B cell (primary cell): ENCODE measurements at regions not wholly inside any gene's neighbourhood (a gene's known extent, or its start where the extent isn't known, plus 50 kb on each side); places are given as distances from the start of the nearest gene placed in this dataset.
A peak's percentile ranks its signal among the peaks of the same experiment; 100 is the strongest.

ENCODE experiments used
- ATAC-seq: fragments of 200-7000 bp; cut with Tn5 transposase; one replicate; pipeline ENCODE4 v1.10.0; 2021; ENCODE audit warnings: low read depth, mild to moderate bottlenecking, moderate number of reproducible peaks, moderate library complexity
- CTCF ChIA-PET: fragments of 350-600 bp; sonication (Branson Sonifier 250); formaldehyde crosslinking; loops from one replicate; lab custom pipeline; 2021; ENCODE audit warnings: antibody characterized with exemption, inconsistent platforms; lab: Charles Lee
- POLR2A ChIA-PET: fragments of 350-600 bp; sonication (Branson Sonifier 250); formaldehyde crosslinking; loops from one replicate; lab custom pipeline; 2021; ENCODE audit warnings: antibody characterized with exemption; lab: Charles Lee
- DNase-seq: peaks from one replicate; pipeline ENCODE4 v3.0.0; 2013
- H2AFZ ChIP-seq: 2 replicates; pipeline ENCODE4 v1.6.1; 2012; ENCODE audit warnings: mild to moderate bottlenecking, low read depth, low read length; ENCODE audit not compliant: insufficient read depth, poor library complexity, severe bottlenecking
- H3K27ac ChIP-seq, 2 donors: 1 replicate in 1 of 2; 2 replicates in 1 of 2; pipeline ENCODE4 v1.5.1; 2012 to 2013; ENCODE audit warnings: low read length in 2 of 2, mild to moderate bottlenecking in 2 of 2, moderate library complexity in 1 of 2
- H3K27me3 ChIP-seq, 4 experiments: fragments of 200-600 bp in 1 of 4; sonication (generic) in 1 of 4; replicated peaks in 1 of 4; 1 replicate in 2 of 4; 2 replicates in 2 of 4; pipeline versions ENCODE4 v1.6.1 to v1.7.0; 2013 to 2016; ENCODE audit warnings: low read length in 3 of 4, mild to moderate bottlenecking in 2 of 4, mixed read lengths in 1 of 4, moderate library complexity in 1 of 4; ENCODE audit not compliant: insufficient read depth in 4 of 4, control insufficient read depth in 3 of 4; ENCODE audit errors: control extremely low read depth in 1 of 4
- H3K36me3 ChIP-seq, 2 experiments: replicated peaks in 1 of 2; 1 replicate in 1 of 2; 2 replicates in 1 of 2; pipeline versions ENCODE4 v1.6.1 to v1.7.1; 2013; ENCODE audit warnings: low read length in 1 of 2; ENCODE audit not compliant: insufficient read depth in 2 of 2, control insufficient read depth in 1 of 2; ENCODE audit errors: control extremely low read depth in 1 of 2, extremely low read depth in 1 of 2
- H3K4me1 ChIP-seq, 2 donors: fragments of 200-600 bp in 1 of 2; sonication (generic) in 1 of 2; 1 replicate in 1 of 2; 2 replicates in 1 of 2; pipeline versions ENCODE4 v1.5.1 to v1.6.1; 2013 to 2017; ENCODE audit warnings: low read length in 2 of 2; ENCODE audit not compliant: control insufficient read depth in 2 of 2, insufficient read depth in 2 of 2
- H3K4me2 ChIP-seq: replicated peaks from 2 replicates; pipeline ENCODE3; 2012; ENCODE audit warnings: mild to moderate bottlenecking, low read depth, low read length; ENCODE audit not compliant: poor library complexity, severe bottlenecking
- H3K4me3 ChIP-seq, 5 experiments: fragments of 200-600 bp in 1 of 5; sonication (generic) in 1 of 5; 1 replicate in 3 of 5; 2 replicates in 2 of 5; pipeline versions ENCODE4 v1.5.1 to v1.7.0; 2011 to 2016; ENCODE audit warnings: low read length in 4 of 5, mild to moderate bottlenecking in 4 of 5, low read depth in 2 of 5, control low read depth in 1 of 5, moderate library complexity in 1 of 5; ENCODE audit not compliant: insufficient read depth in 1 of 5; ENCODE audit errors: control extremely low read depth in 1 of 5, extremely low read depth in 1 of 5
- H3K79me2 ChIP-seq: fragments of 200-600 bp; sonication (generic); one replicate; pipeline ENCODE4 v1.6.0; 2016; ENCODE audit warnings: low read length; ENCODE audit not compliant: control insufficient read depth, insufficient read depth
- H3K9ac ChIP-seq: fragments of 200-600 bp; sonication (generic); 2 replicates; pipeline ENCODE4 v1.6.1; 2017; ENCODE audit warnings: mild to moderate bottlenecking, low read length, moderate library complexity
- H3K9me3 ChIP-seq, 3 donors: one replicate each; pipeline versions ENCODE4 v1.6.1 to v1.7.1; 2013; ENCODE audit warnings: low read length in 2 of 3; ENCODE audit not compliant: control insufficient read depth in 2 of 3, insufficient read depth in 1 of 3; ENCODE audit errors: control extremely low read depth in 1 of 3
- H4K20me1 ChIP-seq: 2 replicates; pipeline ENCODE4 v1.6.0; 2012; ENCODE audit warnings: mild to moderate bottlenecking, low read length; ENCODE audit not compliant: insufficient read depth, control insufficient read depth, poor library complexity, severe bottlenecking
- H3K27ac Mint-ChIP-seq: one replicate; pipeline ENCODE4 v1.8.0; 2021; ENCODE audit warnings: mixed read lengths
- H3K27me3 Mint-ChIP-seq: one replicate; pipeline ENCODE4 v1.8.0; 2021; ENCODE audit warnings: mixed read lengths
- H3K4me1 Mint-ChIP-seq: one replicate; pipeline ENCODE4 v1.8.0; 2021; ENCODE audit warnings: mixed read lengths
- H3K4me3 Mint-ChIP-seq: one replicate; pipeline ENCODE4 v1.8.0; 2021; ENCODE audit warnings: mixed read lengths
- H3K9me3 Mint-ChIP-seq: one replicate; pipeline ENCODE4 v1.8.0; 2022; ENCODE audit warnings: mixed read lengths; ENCODE audit not compliant: insufficient read depth
- EZH2 ChIP-seq: IDR thresholded peaks from 2 replicates; pipeline ENCODE4 v1.6.1; 2012; ENCODE audit warnings: borderline replicate concordance, low read depth, mild to moderate bottlenecking, moderate library complexity, low read length; ENCODE audit not compliant: insufficient read depth, poor library complexity, severe bottlenecking
- WGBS: methylation state at CpG from one replicate; pipeline ENCODE4 v1.1.5; 2013; ENCODE audit warnings: missing lambda C conversion rate; ENCODE audit not compliant: insufficient coverage; 5-methylcytosine and 5-hydroxymethylcytosine counted together
- intact Hi-C: fragments of 100-400 bp; cut with micrococcal nuclease; formaldehyde crosslinking; loops from one replicate; pipeline ENCODE4 v1.10.0; 2022
- TF ChIP-seq, protein P1 (sequence below): fragments of 200-600 bp; IDR thresholded peaks from one replicate; pipeline ENCODE4 v1.8.0; 2022; ENCODE audit warnings: antibody characterized with exemption, mild to moderate bottlenecking

DNA sequence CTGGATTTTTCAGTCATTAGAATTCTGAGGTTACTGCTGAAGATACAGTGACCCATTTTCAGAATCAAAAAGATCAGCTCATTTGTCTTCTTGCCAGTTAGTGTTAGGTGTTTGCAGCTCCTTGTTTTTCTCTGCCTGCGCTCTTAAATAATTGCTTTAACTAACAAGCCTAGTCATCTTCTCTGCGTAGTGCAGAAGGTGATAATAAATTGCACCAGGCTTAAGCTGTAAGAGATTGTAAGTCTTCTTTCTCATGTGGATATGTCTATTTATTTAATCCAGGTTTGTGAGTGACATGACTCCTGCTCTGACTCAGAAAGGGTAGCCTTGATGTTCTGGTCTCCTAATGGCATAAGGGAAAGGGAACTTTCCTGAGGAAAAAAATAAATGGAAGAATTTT is 167.2 kb downstream of the CEP135 start:
- Histone ChIP-seq H3K4me3 (no peak overlapping the region), H3K4me2 (no peak overlapping the region), H3K4me1 (no peaks in the 10 kb centered on the region), H3K27me3 (no peaks in the 10 kb centered on the region), H3K79me2 (no peaks in the 10 kb centered on the region), H3K9ac (no peak overlapping the region), H3K9me3 (no peaks in the 10 kb centered on the region), H3K27ac (no peak overlapping the region), H4K20me1 (no peaks in the 10 kb centered on the region), H3K36me3 (no peaks in the 10 kb centered on the region), H2AFZ (peak overlapping the region; percentile 1)
- Mint-ChIP-seq H3K4me3 (no peak overlapping the region), H3K27ac (no peak overlapping the region), H3K4me1 (peaks cover 7% of the 10 kb centered on the region), H3K27me3 (no peaks in the 10 kb centered on the region), H3K9me3 (no peaks in the 10 kb centered on the region)
- no CpG with 5 or more reads among the region's 2 CpGs for WGBS
- POLR2A ChIA-PET: no interaction called here
- no peak for TF ChIP-seq EZH2
- TF ChIP-seq, protein P1, sequence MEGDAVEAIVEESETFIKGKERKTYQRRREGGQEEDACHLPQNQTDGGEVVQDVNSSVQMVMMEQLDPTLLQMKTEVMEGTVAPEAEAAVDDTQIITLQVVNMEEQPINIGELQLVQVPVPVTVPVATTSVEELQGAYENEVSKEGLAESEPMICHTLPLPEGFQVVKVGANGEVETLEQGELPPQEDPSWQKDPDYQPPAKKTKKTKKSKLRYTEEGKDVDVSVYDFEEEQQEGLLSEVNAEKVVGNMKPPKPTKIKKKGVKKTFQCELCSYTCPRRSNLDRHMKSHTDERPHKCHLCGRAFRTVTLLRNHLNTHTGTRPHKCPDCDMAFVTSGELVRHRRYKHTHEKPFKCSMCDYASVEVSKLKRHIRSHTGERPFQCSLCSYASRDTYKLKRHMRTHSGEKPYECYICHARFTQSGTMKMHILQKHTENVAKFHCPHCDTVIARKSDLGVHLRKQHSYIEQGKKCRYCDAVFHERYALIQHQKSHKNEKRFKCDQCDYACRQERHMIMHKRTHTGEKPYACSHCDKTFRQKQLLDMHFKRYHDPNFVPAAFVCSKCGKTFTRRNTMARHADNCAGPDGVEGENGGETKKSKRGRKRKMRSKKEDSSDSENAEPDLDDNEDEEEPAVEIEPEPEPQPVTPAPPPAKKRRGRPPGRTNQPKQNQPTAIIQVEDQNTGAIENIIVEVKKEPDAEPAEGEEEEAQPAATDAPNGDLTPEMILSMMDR: no peak
- no peak for ATAC-seq
- intact Hi-C loops: no loop called here
- no peak for DNase-seq
- CTCF ChIA-PET: no interaction called here

DNA sequence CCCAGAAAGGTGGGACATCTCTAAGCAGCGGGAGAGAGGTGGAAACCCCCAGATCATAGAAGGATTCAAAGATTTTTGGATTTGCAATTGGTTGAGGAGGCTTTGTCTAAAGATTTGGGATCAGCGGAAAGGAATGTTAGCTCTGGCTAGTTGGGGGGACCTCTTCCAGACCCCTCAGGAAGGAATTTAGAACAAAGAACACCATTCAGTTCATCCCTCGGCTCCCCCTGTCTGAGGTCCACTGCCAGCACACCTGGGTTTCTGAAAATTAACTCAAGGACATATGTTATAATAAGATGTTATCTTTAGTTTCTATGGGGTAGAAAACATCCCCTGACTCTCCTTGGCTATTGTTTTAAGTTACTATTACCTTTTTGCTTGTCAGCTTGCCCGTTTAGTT is 163.6 kb downstream of the CEP135 start:
- Histone ChIP-seq H2AFZ (no peak overlapping the region), H3K4me3 (no peak overlapping the region), H3K4me2 (no peak overlapping the region), H3K9ac (no peak overlapping the region), H3K79me2 (no peaks in the 10 kb centered on the region), H3K27ac (no peak overlapping the region), H4K20me1 (no peaks in the 10 kb centered on the region), H3K4me1 (no peaks in the 10 kb centered on the region), H3K27me3 (no peaks in the 10 kb centered on the region), H3K9me3 (no peaks in the 10 kb centered on the region), H3K36me3 (no peaks in the 10 kb centered on the region)
- ATAC-seq (no peak), DNase-seq (no peak)
- Mint-ChIP-seq H3K4me1 (peaks cover 7% of the 10 kb centered on the region), H3K4me3 (no peak overlapping the region), H3K27me3 (no peaks in the 10 kb centered on the region), H3K27ac (no peak overlapping the region), H3K9me3 (no peaks in the 10 kb centered on the region)
- CTCF ChIA-PET: no interaction called here
- WGBS: 100% methylated on average over 2 of the region's 4 CpGs
- POLR2A ChIA-PET: no interaction called here
- no peak for TF ChIP-seq EZH2
- TF ChIP-seq, protein P1: no peak
- intact Hi-C loops: no loop called here
